ENCODE measurements at regions not wholly inside any gene's neighbourhood (a gene's known extent, or its start where the extent isn't known, plus 50 kb on each side); places are given as distances from the start of the nearest gene placed in this dataset.

- no peaks in the 10 kb centered on the region for H3K9me3 Mint-ChIP-seq
- no peak overlapping the region for H3K4me3 Mint-ChIP-seq
- no peak for TF ChIP-seq CTCF (IDR thresholded peaks at IDR 0.05; ENCODE audit: unreplicated experiment)
- no peak overlapping the region for H3K27ac Mint-ChIP-seq
- peaks cover 7% of the 10 kb centered on the region for H3K4me1 Mint-ChIP-seq
- H3K27me3 Mint-ChIP-seq (ENCODE audit: low read depth): no peaks in the 10 kb centered on the region
- no peaks in the 10 kb centered on the region for H3K36me3 Mint-ChIP-seq
- DNase-seq (ENCODE audit: low spot score in 2 of 2, unreplicated experiment in 2 of 2): no peak
These were observed 255.8 kb upstream of the GPRIN3 start for GRCh38 chr4:89563431-89563830.

- Mint-ChIP-seq H3K4me3 (no peak overlapping the region), H3K9me3 (no peaks in the 10 kb centered on the region), H3K36me3 (no peaks in the 10 kb centered on the region), H3K27me3 (ENCODE audit: low read depth) (no peaks in the 10 kb centered on the region), H3K4me1 (peaks cover 7% of the 10 kb centered on the region), H3K27ac (no peak overlapping the region)
- no peak for DNase-seq (ENCODE audit: low spot score in 2 of 2, unreplicated experiment in 2 of 2)
- no peak for TF ChIP-seq CTCF (IDR thresholded peaks at IDR 0.05; ENCODE audit: unreplicated experiment)
These were observed 255.1 kb upstream of the GPRIN3 start for GRCh38 chr4:89562746-89563145.

GRCh38 chr4:89561048-89561447 is 253.4 kb upstream of the GPRIN3 start:
- TF ChIP-seq CTCF (IDR thresholded peaks at IDR 0.05; ENCODE audit: unreplicated experiment): no peak
- H3K4me3 Mint-ChIP-seq: no peak overlapping the region
- no peak for DNase-seq (ENCODE audit: low spot score in 2 of 2, unreplicated experiment in 2 of 2)
- H3K4me1 Mint-ChIP-seq: peaks cover 15% of the 10 kb centered on the region
- H3K9me3 Mint-ChIP-seq: no peaks in the 10 kb centered on the region
- no peaks in the 10 kb centered on the region for H3K36me3 Mint-ChIP-seq
- no peaks in the 10 kb centered on the region for H3K27me3 Mint-ChIP-seq (ENCODE audit: low read depth)
- H3K27ac Mint-ChIP-seq: no peak overlapping the region

GRCh38 chr4:89558147-89558546 is 250.5 kb upstream of the GPRIN3 start:
- no peak for DNase-seq (ENCODE audit: low spot score in 2 of 2, unreplicated experiment in 2 of 2)
- no peaks in the 10 kb centered on the region for H3K9me3 Mint-ChIP-seq
- H3K27me3 Mint-ChIP-seq (ENCODE audit: low read depth): no peaks in the 10 kb centered on the region
- H3K27ac Mint-ChIP-seq: no peak overlapping the region
- no peak for TF ChIP-seq CTCF (IDR thresholded peaks at IDR 0.05; ENCODE audit: unreplicated experiment)
- no peaks in the 10 kb centered on the region for H3K36me3 Mint-ChIP-seq
- H3K4me3 Mint-ChIP-seq: no peak overlapping the region
- H3K4me1 Mint-ChIP-seq: peaks cover 10% of the 10 kb centered on the region

GRCh38 chr4:89556601-89557305 is 249.2 kb upstream of the GPRIN3 start:
- Mint-ChIP-seq H3K27me3 (ENCODE audit: low read depth) (no peaks in the 10 kb centered on the region), H3K4me3 (no peak overlapping the region), H3K27ac (no peak overlapping the region), H3K9me3 (no peaks in the 10 kb centered on the region), H3K4me1 (peaks cover 8% of the 10 kb centered on the region), H3K36me3 (no peaks in the 10 kb centered on the region)
- no peak for DNase-seq (ENCODE audit: low spot score in 2 of 2, unreplicated experiment in 2 of 2)
- TF ChIP-seq CTCF (IDR thresholded peaks at IDR 0.05; ENCODE audit: unreplicated experiment): no peak

- no peak overlapping the region for H3K27ac Mint-ChIP-seq
- no peak overlapping the region for H3K4me3 Mint-ChIP-seq
- no peak for TF ChIP-seq CTCF (IDR thresholded peaks at IDR 0.05; ENCODE audit: unreplicated experiment)
- peaks cover 19% of the 10 kb centered on the region for H3K9me3 Mint-ChIP-seq
- H3K27me3 Mint-ChIP-seq (ENCODE audit: low read depth): no peaks in the 10 kb centered on the region
- no peak for DNase-seq (ENCODE audit: low spot score in 2 of 2, unreplicated experiment in 2 of 2)
- H3K4me1 Mint-ChIP-seq: no peaks in the 10 kb centered on the region
- no peaks in the 10 kb centered on the region for H3K36me3 Mint-ChIP-seq
These were observed 243.6 kb upstream of the GPRIN3 start for GRCh38 chr4:89551191-89551590.

Data from mesothelial cell of epicardium (in vitro differentiated cells).